Smooth muscle cell of the brain vasculature (primary cell): ENCODE measurements at regions not wholly inside any gene's neighbourhood (a gene's known extent, or its start where the extent isn't known, plus 50 kb on each side); places are given as distances from the start of the nearest gene placed in this dataset.
"Not testable (repeated sequence)": the region's sequence is repeated elsewhere in the genome, so short reads cannot be mapped to it uniquely, and the experiment has no call there.

Experiments used
- DNase-seq: peaks from one replicate; pipeline ENCODE4 v3.0.0-alpha.2; 2012; ENCODE audit warnings: low read depth, low spot score

GRCh38 chr5:118486647-118487225 lies 501.6 kb downstream of the DTWD2 start:
- no peak for DNase-seq

GRCh38 chr5:118479285-118479684 lies 509.1 kb downstream of the DTWD2 start:
- no peak for DNase-seq

GRCh38 chr5:118478852-118479251 lies 509.5 kb downstream of the DTWD2 start:
- DNase-seq, result no peak

- DNase-seq, result no peak
Measured at GRCh38 chr5:118468085-118468484, 520.3 kb downstream of the DTWD2 start.

GRCh38 chr5:118467103-118467502 lies 521.2 kb downstream of the DTWD2 start:
- no peak for DNase-seq

- no peak for DNase-seq
Measured at GRCh38 chr5:118466418-118466817, 521.9 kb downstream of the DTWD2 start.

- DNase-seq, result not testable (repeated sequence)
Measured at GRCh38 chr5:118462276-118462675, 526.1 kb downstream of the DTWD2 start.

- DNase-seq, result no peak
Measured at GRCh38 chr5:118461436-118461835, 526.9 kb downstream of the DTWD2 start.

- DNase-seq, result no peak
Measured at GRCh38 chr5:118459490-118459889, 528.9 kb downstream of the DTWD2 start.

- no peak for DNase-seq
Measured at GRCh38 chr5:118456085-118456484, 532.3 kb downstream of the DTWD2 start.

GRCh38 chr5:118451697-118452247 lies 536.6 kb downstream of the DTWD2 start:
- DNase-seq, result no peak

GRCh38 chr5:118450554-118451332 lies 537.6 kb downstream of the DTWD2 start:
- DNase-seq, result no peak

- DNase-seq, result no peak
Measured at GRCh38 chr5:118447350-118447749, 541.0 kb downstream of the DTWD2 start.

GRCh38 chr5:118441956-118442355 lies 546.4 kb downstream of the DTWD2 start:
- no peak for DNase-seq

GRCh38 chr5:118441034-118441433 lies 547.3 kb downstream of the DTWD2 start:
- no peak for DNase-seq

- no peak for DNase-seq
Measured at GRCh38 chr5:118440496-118440895, 547.9 kb downstream of the DTWD2 start.

- no peak for DNase-seq
Measured at GRCh38 chr5:118439831-118440230, 548.5 kb downstream of the DTWD2 start.

GRCh38 chr5:118435131-118435530 lies 553.2 kb downstream of the DTWD2 start:
- no peak for DNase-seq

- no peak for DNase-seq
Measured at GRCh38 chr5:118434522-118434921, 553.8 kb downstream of the DTWD2 start.

GRCh38 chr5:118430076-118430475 lies 558.3 kb downstream of the DTWD2 start:
- DNase-seq, result no peak

GRCh38 chr5:118407958-118408357 lies 580.4 kb downstream of the DTWD2 start:
- DNase-seq, result no peak

- no peak for DNase-seq
Measured at GRCh38 chr5:118405650-118406061, 582.7 kb downstream of the DTWD2 start.

GRCh38 chr5:118397236-118397635 lies 591.1 kb downstream of the DTWD2 start:
- no peak for DNase-seq
